H1 (cell line): ENCODE measurements at regions not wholly inside any gene's neighbourhood (a gene's known extent, or its start where the extent isn't known, plus 50 kb on each side); places are given as distances from the start of the nearest gene placed in this dataset.
A peak's percentile ranks its signal among the peaks of the same experiment; 100 is the strongest.

Experiments used
- CTCF ChIA-PET: fragments of 300-600 bp; sonication (Branson Sonifier 250); formaldehyde crosslinking; loops from one replicate; lab custom pipeline; 2021; ENCODE audit not compliant: partially characterized antibody; lab: Charles Lee
- POLR2A ChIA-PET: fragments of 300-600 bp; sonication (Branson Sonifier 250); formaldehyde crosslinking; loops from one replicate; lab custom pipeline; 2021; ENCODE audit warnings: inconsistent platforms; ENCODE audit not compliant: partially characterized antibody; lab: Charles Lee
- DNase-seq, 2 experiments: peaks; one replicate each; pipeline versions ENCODE4 v3.0.0 to v3.0.0-alpha.2; 2010 to 2022; ENCODE audit warnings: low spot score in 2 of 2, low read depth in 1 of 2, mixed read lengths in 1 of 2
- FAIRE-seq: peaks from 2 replicates; lab custom pipeline; 2011; peaks lifted over from hg19 to GRCh38; lab: Jason Lieb, UNC
- H2AFZ ChIP-seq: 2 replicates; pipeline ENCODE4 v1.8.1; 2012; ENCODE audit warnings: low read length, inconsistent platforms
- H2AK5ac ChIP-seq: 2 replicates; pipeline ENCODE4 v1.6.1; 2013; ENCODE audit warnings: low read depth, low read length
- H2BK120ac ChIP-seq: replicated peaks from 2 replicates; pipeline ENCODE3; 2013; ENCODE audit warnings: low read depth, low read length, inconsistent platforms
- H2BK12ac ChIP-seq: 2 replicates; pipeline ENCODE4 v1.6.1; 2013; ENCODE audit warnings: low read depth, low read length
- H2BK15ac ChIP-seq: 2 replicates; pipeline ENCODE4 v1.6.1; 2013; ENCODE audit warnings: low read length
- H2BK20ac ChIP-seq: 2 replicates; pipeline ENCODE4 v1.6.1; 2013; ENCODE audit warnings: low read length
- H2BK5ac ChIP-seq: 2 replicates; pipeline ENCODE4 v1.6.1; 2013; ENCODE audit warnings: low read depth, low read length
- H3K14ac ChIP-seq: 2 replicates; pipeline ENCODE4 v1.6.1; 2013; ENCODE audit warnings: inconsistent platforms; ENCODE audit not compliant: insufficient read length
- H3K18ac ChIP-seq: 2 replicates; pipeline ENCODE4 v1.6.1; 2013; ENCODE audit warnings: low read length; ENCODE audit errors: extremely low read depth
- H3K23ac ChIP-seq: 2 replicates; pipeline ENCODE4 v1.6.1; 2013; ENCODE audit warnings: inconsistent platforms; ENCODE audit not compliant: insufficient read length
- H3K23me2 ChIP-seq: 2 replicates; pipeline ENCODE4 v1.6.1; 2013; ENCODE audit warnings: low read depth, low read length
- H3K27ac ChIP-seq: 2 replicates; pipeline ENCODE4 v1.6.1; 2011; ENCODE audit warnings: low read depth, low read length, inconsistent platforms
- H3K27me3 ChIP-seq, 4 experiments: replicated peaks in 1 of 4; 1 replicate in 1 of 4; 2 replicates in 3 of 4; pipeline versions ENCODE4 v1.6.1 to v1.8.1; 2011 to 2013; ENCODE audit warnings: low read length in 3 of 4, mild to moderate bottlenecking in 3 of 4, inconsistent platforms in 2 of 4, mixed read lengths in 2 of 4, moderate library complexity in 1 of 4; ENCODE audit not compliant: control insufficient read depth in 3 of 4, insufficient read depth in 3 of 4; ENCODE audit errors: extremely low read depth in 1 of 4
- H3K36me3 ChIP-seq, 4 experiments: 2 replicates each; pipeline versions ENCODE4 v1.6.1 to v1.8.1; 2011 to 2013; ENCODE audit warnings: mild to moderate bottlenecking in 4 of 4, low read length in 3 of 4, moderate library complexity in 2 of 4, control low read depth in 1 of 4, inconsistent platforms in 1 of 4; ENCODE audit not compliant: insufficient read depth in 4 of 4, control insufficient read depth in 2 of 4
- H3K4ac ChIP-seq: replicated peaks from 2 replicates; pipeline ENCODE3; 2013; ENCODE audit warnings: low read length, low read depth, mixed read lengths, inconsistent platforms; ENCODE audit not compliant: insufficient read length
- H3K4me1 ChIP-seq, 4 experiments: replicated peaks in 1 of 4; 1 replicate in 1 of 4; 2 replicates in 3 of 4; pipeline versions ENCODE4 v1.6.1 to v1.8.1; 2011 to 2013; ENCODE audit warnings: low read length in 3 of 4, inconsistent platforms in 2 of 4, mixed read lengths in 1 of 4; ENCODE audit not compliant: insufficient read depth in 4 of 4, control insufficient read depth in 3 of 4
- H3K4me2 ChIP-seq, 2 experiments: 2 replicates each; pipeline versions ENCODE4 v1.6.1 to v1.8.1; 2011 to 2013; ENCODE audit warnings: low read depth in 2 of 2, low read length in 2 of 2, control low read depth in 1 of 2, inconsistent platforms in 1 of 2, mild to moderate bottlenecking in 1 of 2; ENCODE audit not compliant: insufficient read depth in 1 of 2
- H3K4me3 ChIP-seq, 4 experiments: fragments of 200-600, 300-600 bp in 1 of 4; sonication (generic), shearing (Covaris generic), sonication (Bioruptor Twin) in 1 of 4; 2 replicates each; pipeline versions ENCODE4 v1.5.1 to v1.8.1; 2011 to 2016; ENCODE audit warnings: low read length in 4 of 4, low read depth in 3 of 4, control low read depth in 2 of 4, inconsistent platforms in 2 of 4, mild to moderate bottlenecking in 2 of 4, mixed read lengths in 1 of 4, moderate library complexity in 1 of 4; ENCODE audit not compliant: insufficient read depth in 2 of 4; ENCODE audit errors: extremely low read depth in 1 of 4
- H3K56ac ChIP-seq: replicated peaks from 2 replicates; pipeline ENCODE3; 2013; ENCODE audit warnings: low read depth, mild to moderate bottlenecking, mixed read lengths, low read length, inconsistent platforms; ENCODE audit not compliant: insufficient read length
- H3K79me1 ChIP-seq: 2 replicates; pipeline ENCODE4 v1.6.1; 2013; ENCODE audit warnings: low read depth, low read length, control low read depth
- H3K79me2 ChIP-seq, 2 experiments: 2 replicates each; pipeline versions ENCODE4 v1.6.1 to v1.8.1; 2012 to 2013; ENCODE audit warnings: low read length in 2 of 2, mild to moderate bottlenecking in 2 of 2, inconsistent platforms in 1 of 2; ENCODE audit not compliant: insufficient read depth in 2 of 2, control insufficient read depth in 1 of 2
- H3K9ac ChIP-seq, 4 experiments: replicated peaks in 1 of 4; 1 replicate in 1 of 4; 2 replicates in 3 of 4; pipeline versions ENCODE4 v1.6.1 to v1.8.1; 2011 to 2013; ENCODE audit warnings: low read depth in 3 of 4, low read length in 3 of 4, control low read depth in 2 of 4, mild to moderate bottlenecking in 2 of 4, moderate library complexity in 2 of 4, inconsistent platforms in 1 of 4; ENCODE audit errors: extremely low read depth in 1 of 4
- H3K9me3 ChIP-seq, 2 experiments: 2 replicates each; pipeline versions ENCODE4 v1.6.1 to v1.8.1; 2012 to 2013; ENCODE audit warnings: mild to moderate bottlenecking in 2 of 2, moderate library complexity in 2 of 2, control low read depth in 1 of 2, inconsistent platforms in 1 of 2, low read depth in 1 of 2, low read length in 1 of 2, mixed read lengths in 1 of 2; ENCODE audit not compliant: insufficient read depth in 2 of 2
- H4K20me1 ChIP-seq, 2 experiments: replicated peaks in 1 of 2; 2 replicates each; pipeline versions ENCODE3 to v1.8.1; 2011 to 2013; ENCODE audit warnings: inconsistent platforms in 2 of 2, low read length in 2 of 2, mild to moderate bottlenecking in 1 of 2; ENCODE audit not compliant: insufficient read depth in 2 of 2, control insufficient read depth in 1 of 2
- H4K5ac ChIP-seq: 2 replicates; pipeline ENCODE4 v1.6.1; 2013; ENCODE audit warnings: low read length, low read depth, mixed read lengths, inconsistent platforms; ENCODE audit not compliant: insufficient read length
- H4K8ac ChIP-seq: 2 replicates; pipeline ENCODE4 v1.8.0; 2013; ENCODE audit warnings: mild to moderate bottlenecking, moderate library complexity, low read length, inconsistent platforms; ENCODE audit not compliant: insufficient read depth; ENCODE audit errors: extremely low read depth
- H4K91ac ChIP-seq: replicated peaks from 2 replicates; pipeline ENCODE3; 2013; ENCODE audit warnings: low read length, mixed read lengths, inconsistent platforms; ENCODE audit not compliant: insufficient read length
- JUND ChIP-seq: IDR thresholded peaks from 2 replicates; pipeline ENCODE4 v1.6.1; 2011; ENCODE audit warnings: mild to moderate bottlenecking, improper control_type of control experiment, low read length
- KDM5A ChIP-seq: fragments of 200-600 bp; IDR thresholded peaks from 2 replicates; pipeline ENCODE4 v1.7.1; 2012; ENCODE audit warnings: mild to moderate bottlenecking, low read length, inconsistent platforms, mixed read lengths
- WGBS, 2 experiments: shearing (Covaris generic) in 1 of 2; methylation state at CpG; one replicate each; pipeline versions ENCODE4 v1.1.6 to v1.1.7; 2013 to 2015; ENCODE audit warnings: low lambda C conversion rate in 2 of 2, mixed read lengths in 2 of 2, inconsistent platforms in 1 of 2, low coverage in 1 of 2, missing lambda C conversion rate in 1 of 2; ENCODE audit not compliant: insufficient replicate concordance in 2 of 2, insufficient coverage in 1 of 2, insufficient read length in 1 of 2; ENCODE audit errors: extremely low coverage in 1 of 2, missing lambda C conversion rate in 1 of 2; 5-methylcytosine and 5-hydroxymethylcytosine counted together

DNA sequence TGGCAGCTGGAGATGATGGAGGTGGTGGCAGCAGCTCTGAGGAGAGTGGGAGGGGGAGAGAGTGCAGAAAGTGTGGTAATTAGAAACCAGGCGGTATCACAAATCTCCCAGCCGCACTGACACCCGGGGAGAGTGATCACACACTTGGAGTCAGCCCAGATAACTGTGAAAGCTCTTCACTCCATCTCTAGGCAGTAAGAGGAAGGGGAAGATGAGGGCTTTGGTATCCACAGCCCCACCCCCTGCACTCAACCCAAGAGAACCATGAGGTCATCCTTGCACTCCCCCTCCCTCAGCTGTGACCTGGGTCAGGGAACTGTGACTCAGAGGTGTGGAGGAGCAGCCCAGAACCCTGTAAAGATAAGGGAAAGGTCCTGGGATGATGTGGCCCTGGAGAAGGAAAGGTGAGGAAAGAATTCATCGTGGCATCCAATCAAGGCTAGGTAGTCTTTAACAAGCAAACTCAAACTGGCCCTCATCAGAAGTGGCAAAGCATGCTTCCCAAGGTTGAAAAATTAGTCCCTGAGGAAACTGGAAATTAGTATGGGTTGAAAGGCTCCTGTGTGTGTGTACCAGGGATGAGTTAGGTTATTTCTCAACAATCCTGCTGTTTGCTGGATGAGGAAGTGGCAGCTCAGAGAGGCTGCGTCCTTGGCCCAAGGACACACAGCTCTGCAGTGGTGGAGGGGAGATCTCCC lies 111.0 kb upstream of the LHX5 start:
- H3K27ac ChIP-seq: no peak overlapping the region
- H4K5ac ChIP-seq: no peak overlapping the region
- H3K23ac ChIP-seq: no peak overlapping the region
- H3K23me2 ChIP-seq: no peaks in the 10 kb centered on the region
- no peak overlapping the region for H2BK5ac ChIP-seq
- no peak overlapping the region for H3K4me2 ChIP-seq
- WGBS, 2 experiments: 88% methylated on average over 5 of the region's 5 CpGs; no CpG with 5 or more reads in 1 of the 2 experiments
- H4K8ac ChIP-seq: no peak overlapping the region
- H2AFZ ChIP-seq: no peak overlapping the region
- H3K4ac ChIP-seq: no peak overlapping the region
- H4K91ac ChIP-seq: no peak overlapping the region
- H2BK20ac ChIP-seq: peak overlapping the region; percentile 50; the same call in 1 of the 2 replicates
- DNase-seq (no peak), FAIRE-seq (no peak)
- H3K27me3 ChIP-seq: no peaks in the 10 kb centered on the region
- peak overlapping the region; percentile 36; the same call in 1 of the 2 replicates for H2BK15ac ChIP-seq
- peaks cover 4 to 16% (median 8%) of the 10 kb centered on the region in 4 experiments; a peak in 6 of 7 replicates for H3K4me1 ChIP-seq
- ChIA-PET POLR2A (interaction anchor here (0.8 kb wide), 1 partner anchor 8 kb away, joined by 3 read pairs; no protein-coding TSS in a partner anchor), CTCF (interaction anchor here (0.6 to 2.5 kb wide), 4 partner anchors 10 to 305 kb away, joined by 3 to 10 read pairs (median 4); no protein-coding TSS in a partner anchor)
- H3K18ac ChIP-seq: peak overlapping the region; percentile 13; the same call in 1 of the 2 replicates
- TF ChIP-seq JUND: peak; percentile 22; the same call in 1 of the 2 replicates
- TF ChIP-seq KDM5A: no peak
- H3K79me2 ChIP-seq: no peaks in the 10 kb centered on the region
- no peak overlapping the region; the same call in 1 of the 2 replicates for H2AK5ac ChIP-seq
- H2BK120ac ChIP-seq: peak overlapping the region; percentile 6
- H3K79me1 ChIP-seq: no peaks in the 10 kb centered on the region
- no peaks in the 10 kb centered on the region for H4K20me1 ChIP-seq
- no peak overlapping the region for H3K4me3 ChIP-seq
- no peak overlapping the region for H3K14ac ChIP-seq
- H2BK12ac ChIP-seq: peak overlapping the region; percentile 80; the same call in 1 of the 2 replicates
- no peak overlapping the region for H3K56ac ChIP-seq
- peaks cover 11 to 19% of the 10 kb centered on the region in 2 experiments for H3K9me3 ChIP-seq
- peaks cover 0 to 6% (median 0%) of the 10 kb centered on the region in 4 experiments; a peak in 2 of 8 replicates for H3K36me3 ChIP-seq
- no peak overlapping the region for H3K9ac ChIP-seq
